ENCODE measurements at regions not wholly inside any gene's neighbourhood (a gene's known extent, or its start where the extent isn't known, plus 50 kb on each side); places are given as distances from the start of the nearest gene placed in this dataset.

DNA sequence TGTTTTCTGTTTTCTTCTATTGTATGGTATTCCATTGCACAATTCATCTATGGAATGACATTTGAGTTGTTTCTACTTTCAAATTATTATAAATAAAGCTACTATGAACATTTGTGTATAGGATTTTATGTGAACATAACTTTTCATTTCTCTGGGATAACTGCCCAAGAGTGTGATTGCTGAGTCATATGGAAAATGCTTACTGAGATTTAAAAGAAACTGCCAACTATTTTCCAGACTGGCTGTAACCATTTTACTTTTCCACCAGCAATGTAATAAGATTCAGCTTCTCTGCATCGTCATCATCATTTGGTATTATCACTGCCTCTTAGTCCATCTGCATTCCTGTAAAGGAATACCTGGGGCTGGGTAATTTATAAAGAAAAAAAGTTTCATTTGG is 779.6 kb upstream of the PRMT6 start:
- TF ChIP-seq CTCF (conservative IDR thresholded peaks at IDR 0.05; ENCODE audit: low read length): no peak
- no peak for DNase-seq (ENCODE audit: low read depth)
- H3K4me3 ChIP-seq (ENCODE audit: low read length): no peak overlapping the region

- DNase-seq (ENCODE audit: low read depth): no peak
- H3K4me3 ChIP-seq (ENCODE audit: low read length): no peak overlapping the region
- no peak for TF ChIP-seq CTCF (conservative IDR thresholded peaks at IDR 0.05; ENCODE audit: low read length)
Measured at GRCh38 chr1:106277786-106278185, 778.7 kb upstream of the PRMT6 start.

DNA sequence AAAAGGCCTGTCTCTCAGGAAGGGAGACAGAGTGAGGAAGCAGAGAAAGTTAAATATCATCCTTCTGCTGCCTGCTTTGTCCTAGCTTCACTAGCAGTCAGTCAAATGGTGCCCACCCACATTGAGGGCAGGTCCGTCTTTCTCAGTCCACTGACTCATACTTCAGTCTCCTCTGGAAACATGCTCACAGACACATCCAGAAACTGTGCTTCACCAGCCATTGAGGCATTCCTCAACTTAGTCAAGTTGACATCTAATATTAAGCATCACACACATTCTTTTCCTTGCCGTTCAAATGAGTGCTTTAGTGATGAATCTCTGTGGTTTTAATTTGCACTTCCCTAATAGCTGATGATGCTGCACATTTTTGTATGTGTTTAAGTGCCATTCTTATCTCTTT is 777.8 kb upstream of the PRMT6 start:
- TF ChIP-seq CTCF (conservative IDR thresholded peaks at IDR 0.05; ENCODE audit: low read length): no peak
- no peak for DNase-seq (ENCODE audit: low read depth)

DNA sequence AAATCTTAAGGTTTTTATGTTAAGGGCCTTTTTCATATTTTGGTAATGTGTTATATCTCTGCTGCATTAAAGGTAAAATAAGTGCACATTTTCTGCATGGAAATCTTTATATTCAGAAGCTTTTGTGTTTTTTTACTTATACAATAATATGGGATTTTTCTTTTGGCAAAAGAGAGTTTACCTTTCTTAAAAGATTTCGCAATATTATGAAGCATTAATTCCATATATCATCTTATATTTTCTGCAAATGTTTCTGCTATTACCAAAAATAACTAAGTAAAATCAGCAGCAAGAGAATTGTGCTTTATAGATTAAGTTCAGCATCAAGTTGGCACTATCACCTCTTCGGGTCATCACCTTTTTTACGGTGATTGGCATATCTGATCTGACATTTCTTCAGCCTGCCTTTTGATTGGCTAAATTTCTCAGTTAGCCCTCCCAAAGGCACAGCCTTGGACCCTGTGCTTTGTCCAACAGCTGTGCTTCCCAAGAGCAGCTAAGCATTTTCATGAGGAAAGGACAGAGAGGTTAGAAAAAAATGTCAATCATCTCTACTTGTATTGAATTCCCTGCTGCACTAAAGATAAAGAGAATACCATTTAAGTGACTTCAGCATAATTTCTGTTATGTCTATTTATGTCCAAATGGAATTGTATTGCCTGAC is 767.1 kb upstream of the PRMT6 start:
- no peak for DNase-seq (ENCODE audit: low read depth)
- no peak for TF ChIP-seq CTCF (conservative IDR thresholded peaks at IDR 0.05; ENCODE audit: low read length)
- no peak overlapping the region for H3K4me3 ChIP-seq (ENCODE audit: low read length)

More for the DNA sequence above, 777.8 kb upstream of the PRMT6 start:
- H3K4me3 ChIP-seq (ENCODE audit: low read length): no peak overlapping the region

DNA sequence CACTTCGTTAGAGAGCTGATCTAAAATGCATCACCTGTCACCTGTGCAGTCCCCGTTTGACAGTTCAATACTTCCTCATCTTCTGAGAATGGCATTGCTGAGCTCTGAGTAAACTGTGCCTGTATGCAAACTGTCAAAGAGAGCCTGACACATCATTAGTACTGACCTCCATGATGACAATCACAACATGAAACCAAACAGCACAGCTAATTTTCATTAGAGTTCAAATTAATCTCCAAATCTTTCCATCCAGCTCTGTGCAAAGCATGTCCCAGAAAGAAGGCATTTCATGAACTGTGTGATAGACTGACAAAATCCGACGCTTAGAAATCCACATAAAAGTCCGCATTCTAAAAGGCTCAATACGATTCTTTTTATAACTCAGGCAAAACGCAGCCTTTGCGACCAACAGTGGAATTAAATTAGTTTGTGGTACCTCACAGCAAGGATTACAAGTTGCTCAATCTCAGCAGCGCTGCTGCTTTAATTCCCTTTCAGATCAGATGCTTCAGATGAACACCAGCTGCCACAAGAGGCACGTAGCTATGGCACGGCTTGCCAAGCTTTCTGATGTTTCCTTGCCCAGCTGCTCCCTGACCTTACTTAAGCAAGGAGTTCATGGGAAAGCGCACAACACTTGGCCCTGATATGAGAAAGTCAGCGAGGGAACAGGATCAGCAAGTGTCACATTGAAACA is 765.5 kb upstream of the PRMT6 start:
- no peak overlapping the region for H3K4me3 ChIP-seq (ENCODE audit: low read length)
- no peak for TF ChIP-seq CTCF (conservative IDR thresholded peaks at IDR 0.05; ENCODE audit: low read length)
- no peak for DNase-seq (ENCODE audit: low read depth)

DNA sequence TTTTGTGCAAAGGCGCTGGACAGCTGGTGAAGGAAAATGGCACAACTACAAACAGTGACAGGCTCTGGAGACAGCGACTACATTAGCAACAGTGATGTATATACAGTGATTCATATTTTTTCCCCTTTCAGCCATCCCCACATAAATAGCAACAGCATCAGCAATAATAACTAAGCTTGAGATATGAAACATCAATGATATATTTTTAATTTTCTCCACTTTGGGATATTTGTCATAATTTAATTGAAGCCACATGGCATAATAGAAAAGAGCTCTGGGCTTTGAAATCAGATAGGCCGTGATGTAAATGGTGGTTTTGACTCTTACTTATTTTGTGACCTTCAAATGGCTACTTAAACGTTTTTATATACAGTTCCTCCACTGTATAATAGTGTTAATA is 764.3 kb upstream of the PRMT6 start:
- no peak for TF ChIP-seq CTCF (conservative IDR thresholded peaks at IDR 0.05; ENCODE audit: low read length)
- no peak overlapping the region for H3K4me3 ChIP-seq (ENCODE audit: low read length)
- no peak for DNase-seq (ENCODE audit: low read depth)

GRCh38 chr1:106296431-106296830 is 760.0 kb upstream of the PRMT6 start:
- no peak for TF ChIP-seq CTCF (conservative IDR thresholded peaks at IDR 0.05; ENCODE audit: low read length)
- DNase-seq (ENCODE audit: low read depth): no peak
- H3K4me3 ChIP-seq (ENCODE audit: low read length): no peak overlapping the region
